ENCODE measurements at regions not wholly inside any gene's neighbourhood (a gene's known extent, or its start where the extent isn't known, plus 50 kb on each side); places are given as distances from the start of the nearest gene placed in this dataset.

DNA sequence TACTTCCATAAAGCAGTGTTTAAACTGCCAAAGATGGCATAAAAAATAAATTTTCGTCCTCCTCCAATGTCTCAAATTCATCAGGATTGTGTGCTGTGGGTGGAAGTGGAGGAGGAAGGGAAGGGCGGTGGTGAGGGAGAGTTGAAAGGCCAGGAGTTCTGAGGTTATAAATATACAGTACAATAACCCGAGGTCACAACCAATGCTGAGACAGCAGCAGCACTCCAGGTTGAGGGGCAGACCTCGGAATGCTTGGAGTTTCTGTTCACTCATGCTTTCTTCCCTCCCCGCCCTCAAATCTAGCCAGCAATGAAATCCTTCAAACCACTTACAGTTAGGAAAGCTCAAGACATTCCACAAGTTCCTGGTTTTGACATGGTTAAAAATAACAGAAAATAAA, 134.0 kb upstream of the SMAD1 start:
- no peak for DNase-seq (ENCODE audit: low read depth in 1 of 2, low spot score in 1 of 2)

GRCh38 chr4:145346081-145346480, 135.6 kb upstream of the SMAD1 start:
- no peak for DNase-seq (ENCODE audit: low read depth in 1 of 2, low spot score in 1 of 2)

- no peak for DNase-seq (ENCODE audit: low read depth in 1 of 2, low spot score in 1 of 2)
These were observed 136.3 kb upstream of the SMAD1 start for GRCh38 chr4:145345401-145345800.

GRCh38 chr4:145341381-145341780, 140.3 kb upstream of the SMAD1 start:
- DNase-seq (ENCODE audit: low read depth in 1 of 2, low spot score in 1 of 2): no peak

DNA sequence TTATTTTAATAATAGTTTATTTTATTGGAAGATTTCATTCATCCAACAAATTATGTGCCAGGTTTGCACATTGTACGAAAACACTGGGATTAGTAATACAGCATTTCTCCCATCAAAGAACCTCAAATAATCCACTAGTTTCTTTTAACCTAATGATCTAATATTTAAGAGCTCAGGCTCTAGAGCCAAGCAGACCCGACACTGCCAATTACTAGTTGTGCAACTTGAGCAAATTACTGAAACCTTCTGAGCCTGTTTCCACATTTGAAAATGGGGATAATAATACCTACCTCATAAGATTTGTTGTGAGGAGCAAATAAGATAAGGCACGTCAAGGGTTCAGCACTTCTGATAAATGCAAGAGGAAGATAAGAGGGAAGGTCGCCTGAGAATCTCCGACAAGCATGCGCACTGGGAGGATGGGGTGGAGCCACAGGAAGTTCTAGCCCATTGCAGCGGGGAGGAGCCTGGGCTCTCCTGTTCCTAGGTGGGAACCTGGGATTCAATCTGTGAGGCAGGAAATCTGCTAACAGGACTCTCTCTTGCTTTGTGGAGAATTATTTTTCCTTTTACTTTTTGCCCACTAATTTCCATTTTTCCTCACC, 141.5 kb upstream of the SMAD1 start:
- DNase-seq (ENCODE audit: low read depth in 1 of 2, low spot score in 1 of 2): no peak

GRCh38 chr4:145339075-145339725, 142.5 kb upstream of the SMAD1 start:
- DNase-seq (ENCODE audit: low read depth in 1 of 2, low spot score in 1 of 2): no peak

DNA sequence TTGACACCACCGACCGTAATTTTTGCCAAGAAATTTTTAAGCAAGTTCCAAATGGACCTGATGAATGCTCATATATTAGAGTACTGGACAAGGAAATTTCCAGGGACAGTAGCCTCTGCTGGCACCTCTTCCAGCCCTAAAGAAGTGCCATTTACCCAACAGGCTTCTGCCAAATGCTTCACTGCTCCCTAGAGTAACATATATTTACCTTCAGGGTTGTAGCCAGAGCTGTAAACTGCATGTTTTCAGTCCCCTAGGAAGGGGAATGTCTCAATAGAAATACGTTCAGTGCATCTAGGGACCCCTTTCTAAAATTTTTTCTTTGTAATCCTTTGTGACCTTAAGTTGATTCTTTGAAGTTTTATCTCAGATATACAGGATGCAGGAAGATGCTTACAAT, 143.1 kb upstream of the SMAD1 start:
- no peak for DNase-seq (ENCODE audit: low read depth in 1 of 2, low spot score in 1 of 2)

- no peak for DNase-seq (ENCODE audit: low read depth in 1 of 2, low spot score in 1 of 2)
These were observed 144.3 kb upstream of the SMAD1 start for GRCh38 chr4:145337391-145337790.

DNA sequence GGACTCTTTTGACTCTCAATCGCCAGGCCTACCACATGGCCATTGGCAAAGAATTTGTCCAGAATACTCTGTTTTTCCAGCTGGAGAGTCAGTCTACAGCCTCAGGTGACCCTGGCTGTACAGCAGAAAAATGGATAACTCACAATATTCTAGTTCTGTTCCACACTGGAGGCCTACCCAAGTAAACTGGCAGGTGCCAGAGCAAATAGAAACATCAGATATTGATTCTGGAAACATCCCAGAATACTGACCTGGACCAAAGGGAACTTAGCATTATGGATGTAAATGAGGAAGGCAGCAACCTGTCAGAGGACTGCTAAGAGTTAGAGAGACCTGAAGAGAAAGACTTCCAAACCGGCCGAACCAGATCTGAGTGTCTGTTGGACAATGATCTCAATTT, 147.9 kb upstream of the SMAD1 start:
- DNase-seq (ENCODE audit: low read depth in 1 of 2, low spot score in 1 of 2): no peak

GRCh38 chr4:145326491-145326890, 146.1 kb upstream of the OTUD4 start:
- no peak for DNase-seq (ENCODE audit: low read depth in 1 of 2, low spot score in 1 of 2)

DNA sequence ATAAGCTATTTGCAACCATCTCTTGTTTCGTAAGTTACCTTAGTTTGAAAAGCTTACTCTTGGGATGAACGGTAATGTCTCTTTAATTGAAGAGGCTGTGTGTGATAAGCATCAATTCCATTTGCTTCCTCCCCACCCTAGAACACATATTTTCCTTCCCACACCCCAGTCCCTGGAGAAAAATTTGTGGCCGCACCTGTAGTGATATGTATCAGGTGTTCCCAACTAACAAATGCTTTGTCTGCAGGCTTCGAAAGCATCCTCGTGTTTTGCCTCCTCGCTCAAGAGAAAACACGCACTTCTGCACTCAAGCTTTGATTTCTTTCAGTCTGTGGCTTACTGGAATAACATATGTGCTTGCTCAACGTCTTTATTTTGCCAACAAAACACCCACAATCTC, 143.8 kb upstream of the OTUD4 start:
- no peak for DNase-seq (ENCODE audit: low read depth in 1 of 2, low spot score in 1 of 2)

DNA sequence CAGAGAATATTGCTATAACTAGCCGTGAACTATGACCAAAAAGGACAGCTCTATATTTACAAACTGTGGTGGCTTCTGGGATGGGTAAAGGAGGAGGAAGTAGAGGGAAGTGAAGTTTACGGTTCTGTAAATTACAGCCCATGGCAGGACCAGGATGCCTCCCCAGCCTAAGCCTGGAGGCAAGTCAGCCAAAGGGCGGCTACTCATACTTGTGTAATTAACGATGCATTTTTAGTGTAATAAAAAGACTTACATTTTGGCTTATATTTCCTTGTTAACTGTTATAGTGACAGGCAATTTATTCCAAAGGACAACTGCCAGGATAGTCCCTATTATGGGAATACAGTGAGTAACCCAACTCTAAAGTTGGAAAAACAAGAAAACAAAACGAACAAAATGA, 139.9 kb upstream of the OTUD4 start:
- no peak for DNase-seq (ENCODE audit: low read depth in 1 of 2, low spot score in 1 of 2)

GRCh38 chr4:145319751-145320150, 139.4 kb upstream of the OTUD4 start:
- no peak for DNase-seq (ENCODE audit: low read depth in 1 of 2, low spot score in 1 of 2)

DNA sequence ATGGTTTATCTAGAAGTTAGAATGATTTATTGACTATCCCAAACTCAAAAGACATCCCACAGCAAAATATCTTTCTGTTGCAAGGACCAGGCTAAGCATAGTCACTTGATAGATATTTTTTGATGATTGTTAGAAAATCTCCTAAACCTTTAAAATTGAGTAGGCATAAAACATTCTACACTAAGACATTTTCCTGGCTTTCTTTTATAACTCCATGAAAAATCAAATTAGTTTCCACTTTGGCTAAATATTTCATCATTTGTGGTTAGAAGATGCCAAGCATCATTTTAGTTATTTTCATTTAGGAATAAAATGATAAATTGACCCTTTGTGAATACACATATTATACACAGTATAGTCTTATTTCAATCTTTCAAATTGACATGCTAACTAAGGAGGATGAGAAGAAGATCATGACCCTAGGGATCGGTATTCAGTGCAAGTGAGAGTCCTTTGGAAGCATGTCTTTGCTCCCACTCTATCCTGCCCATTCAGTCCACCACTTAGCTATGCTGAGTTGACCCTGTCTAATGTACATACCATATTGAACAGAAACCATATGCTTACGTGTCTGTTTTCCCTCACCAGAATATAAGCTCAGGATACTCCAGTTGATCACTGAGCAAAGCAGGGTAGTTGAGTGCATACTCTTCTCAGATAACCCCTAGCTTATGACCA, 136.6 kb upstream of the OTUD4 start:
- no peak for DNase-seq (ENCODE audit: low read depth in 1 of 2, low spot score in 1 of 2)

GRCh38 chr4:145315811-145316225, 135.4 kb upstream of the OTUD4 start:
- DNase-seq (ENCODE audit: low read depth in 1 of 2, low spot score in 1 of 2): no peak

- no peak for DNase-seq (ENCODE audit: low read depth in 1 of 2, low spot score in 1 of 2)
These were observed 128.2 kb upstream of the OTUD4 start for GRCh38 chr4:145308598-145308997.

DNA sequence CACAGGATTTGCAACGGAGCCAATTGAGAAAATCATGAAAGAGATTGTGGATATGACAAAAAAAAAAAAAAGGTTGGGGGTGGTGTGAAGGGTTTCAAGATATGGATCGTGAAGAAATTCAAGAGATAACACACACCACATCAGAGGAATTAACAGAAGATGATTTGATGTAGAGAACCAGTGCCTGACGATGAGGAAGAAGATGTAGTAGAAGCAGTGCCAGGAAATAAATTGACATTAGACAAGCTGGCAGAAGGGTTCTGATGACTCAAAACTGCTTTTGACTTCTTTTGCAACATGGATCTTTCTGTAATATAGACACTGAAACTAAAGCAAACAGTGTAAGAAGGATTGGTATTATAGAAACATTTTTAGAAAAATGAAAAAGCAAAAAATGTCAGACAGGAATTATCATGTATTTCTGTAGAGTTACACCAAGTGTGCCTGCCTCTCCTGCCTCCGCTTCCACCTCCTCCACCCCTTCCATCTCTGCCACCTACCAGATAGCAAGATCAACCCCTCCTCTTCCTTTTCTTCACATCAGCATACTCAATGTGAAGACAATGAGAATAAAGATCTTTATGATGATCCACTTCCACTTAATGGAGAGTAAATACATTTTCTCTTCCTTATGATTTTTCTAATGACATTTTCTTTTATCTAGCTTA, 127.5 kb upstream of the OTUD4 start:
- no peak for DNase-seq (ENCODE audit: low read depth in 1 of 2, low spot score in 1 of 2)

- no peak for DNase-seq (ENCODE audit: low read depth in 1 of 2, low spot score in 1 of 2)
These were observed 126.7 kb upstream of the OTUD4 start for GRCh38 chr4:145307120-145307519.

- DNase-seq (ENCODE audit: low read depth in 1 of 2, low spot score in 1 of 2): no peak
These were observed 122.3 kb upstream of the OTUD4 start for GRCh38 chr4:145302725-145303124.

- DNase-seq (ENCODE audit: low read depth in 1 of 2, low spot score in 1 of 2): no peak
These were observed 121.1 kb upstream of the OTUD4 start for GRCh38 chr4:145301386-145302080.

DNA sequence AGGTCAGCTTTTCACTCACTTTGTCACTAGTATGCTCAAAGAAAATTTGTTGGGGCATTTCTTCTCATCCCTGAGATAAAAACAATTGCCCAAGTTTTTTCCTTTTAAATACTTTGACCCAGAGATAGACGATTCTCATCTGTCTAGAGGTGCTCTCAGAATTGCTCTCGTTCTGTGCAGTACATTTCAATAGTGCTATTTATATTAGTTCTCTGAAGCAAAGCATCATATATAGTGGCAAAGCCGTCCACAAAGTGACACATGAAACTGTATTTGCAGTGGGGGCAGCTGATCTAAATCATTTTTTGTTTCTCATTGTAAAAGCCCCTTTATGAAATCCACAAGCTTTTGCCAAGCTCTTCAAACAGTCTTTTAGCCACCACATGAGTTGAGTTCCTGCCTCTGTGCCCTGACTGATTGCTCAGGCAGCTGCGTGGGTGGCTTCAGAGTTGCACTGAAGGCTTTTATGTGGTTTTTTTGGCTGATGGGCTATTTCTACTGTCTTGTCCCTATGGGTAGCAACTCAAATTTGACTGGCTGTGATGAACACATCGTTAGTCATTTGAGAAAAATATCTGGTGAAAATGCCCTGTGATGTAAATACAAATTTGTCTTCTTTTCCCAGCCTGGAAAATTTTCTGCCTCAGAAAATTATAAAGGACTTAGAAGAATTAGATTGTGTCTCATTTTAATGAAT, 119.1 kb upstream of the OTUD4 start:
- peak in 1 of 2 donors; percentile 11 for DNase-seq (ENCODE audit: low read depth in 1 of 2, low spot score in 1 of 2)

All from activated T-helper 1 cell treated with anti-CD3 and anti-CD28 coated beads, Interleukin-2, amount 50 U/mL, for 16 hours (primary cell).